ENCODE measurements at regions not wholly inside any gene's neighbourhood (a gene's known extent, or its start where the extent isn't known, plus 50 kb on each side); places are given as distances from the start of the nearest gene placed in this dataset.
A peak's percentile ranks its signal among the peaks of the same experiment; 100 is the strongest.

DNA sequence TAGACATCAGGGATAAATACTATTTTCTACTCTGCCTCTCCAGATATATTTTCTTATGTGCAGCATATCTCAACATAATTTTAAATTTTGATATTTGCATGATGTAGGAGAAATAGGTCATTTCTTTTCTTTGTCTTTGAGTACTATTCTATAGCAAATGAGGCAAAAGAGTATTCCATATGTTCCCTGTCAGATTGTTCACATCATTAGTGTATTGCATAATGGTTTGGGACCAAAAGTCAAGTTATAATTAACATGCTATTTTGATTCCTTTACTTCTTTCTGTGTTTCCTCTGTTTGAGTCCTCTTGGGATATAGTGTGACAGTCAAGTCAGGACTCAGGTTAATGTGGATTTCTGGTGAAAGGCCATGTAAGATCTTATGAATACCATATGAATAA is 864.6 kb upstream of the FBXO33 start:
- TF ChIP-seq, protein P1, sequence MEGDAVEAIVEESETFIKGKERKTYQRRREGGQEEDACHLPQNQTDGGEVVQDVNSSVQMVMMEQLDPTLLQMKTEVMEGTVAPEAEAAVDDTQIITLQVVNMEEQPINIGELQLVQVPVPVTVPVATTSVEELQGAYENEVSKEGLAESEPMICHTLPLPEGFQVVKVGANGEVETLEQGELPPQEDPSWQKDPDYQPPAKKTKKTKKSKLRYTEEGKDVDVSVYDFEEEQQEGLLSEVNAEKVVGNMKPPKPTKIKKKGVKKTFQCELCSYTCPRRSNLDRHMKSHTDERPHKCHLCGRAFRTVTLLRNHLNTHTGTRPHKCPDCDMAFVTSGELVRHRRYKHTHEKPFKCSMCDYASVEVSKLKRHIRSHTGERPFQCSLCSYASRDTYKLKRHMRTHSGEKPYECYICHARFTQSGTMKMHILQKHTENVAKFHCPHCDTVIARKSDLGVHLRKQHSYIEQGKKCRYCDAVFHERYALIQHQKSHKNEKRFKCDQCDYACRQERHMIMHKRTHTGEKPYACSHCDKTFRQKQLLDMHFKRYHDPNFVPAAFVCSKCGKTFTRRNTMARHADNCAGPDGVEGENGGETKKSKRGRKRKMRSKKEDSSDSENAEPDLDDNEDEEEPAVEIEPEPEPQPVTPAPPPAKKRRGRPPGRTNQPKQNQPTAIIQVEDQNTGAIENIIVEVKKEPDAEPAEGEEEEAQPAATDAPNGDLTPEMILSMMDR (conservative IDR thresholded peaks at IDR 0.05): no peak
- no peak for TF ChIP-seq ZFX (IDR thresholded peaks at IDR 0.05)
- H3K27ac ChIP-seq: no peak overlapping the region

DNA sequence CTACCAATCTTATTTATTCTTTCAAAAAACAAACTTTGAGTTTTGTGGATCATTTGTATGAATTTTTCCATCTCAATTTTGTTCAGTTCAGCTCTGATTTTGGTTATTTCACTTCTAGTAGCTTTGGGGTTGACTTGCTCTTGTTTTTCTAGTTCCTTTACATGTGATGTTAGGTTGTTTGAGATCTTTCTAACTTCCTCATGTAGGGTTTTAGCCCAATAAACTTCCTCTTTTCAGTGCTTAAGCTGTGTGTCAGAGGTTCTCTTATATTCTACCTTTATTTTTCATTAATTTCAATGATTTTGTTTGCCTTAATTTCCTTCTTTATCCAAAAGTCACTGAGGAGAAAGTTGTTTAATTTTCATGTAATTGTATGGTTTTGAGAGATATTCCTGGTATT is 860.4 kb upstream of the FBXO33 start:
- no peak overlapping the region for H3K27ac ChIP-seq

DNA sequence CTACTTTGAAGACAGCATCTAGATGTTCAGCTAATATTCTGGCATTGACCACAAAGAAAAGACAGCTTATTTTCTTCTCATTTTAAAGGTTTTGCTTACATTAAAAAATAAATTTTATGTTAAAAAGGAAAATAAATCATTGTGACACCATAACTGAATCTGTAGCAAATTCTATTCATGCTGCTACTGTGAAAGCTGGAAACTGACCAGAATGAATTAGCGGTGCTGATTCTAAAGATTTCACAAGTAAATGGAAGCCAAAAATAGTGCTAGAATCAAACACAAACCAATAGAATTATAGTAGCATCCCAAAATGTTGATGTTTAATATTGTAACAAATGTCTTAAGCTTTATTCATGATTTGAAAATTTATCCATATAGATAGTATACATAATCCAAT is 850.0 kb upstream of the FBXO33 start:
- no peak overlapping the region for H3K27ac ChIP-seq
- TF ChIP-seq, protein P1 (conservative IDR thresholded peaks at IDR 0.05): no peak

More for the DNA sequence above, 860.4 kb upstream of the FBXO33 start:
- no peak for TF ChIP-seq ZFX (IDR thresholded peaks at IDR 0.05)
- TF ChIP-seq, protein P1 (conservative IDR thresholded peaks at IDR 0.05): no peak

DNA sequence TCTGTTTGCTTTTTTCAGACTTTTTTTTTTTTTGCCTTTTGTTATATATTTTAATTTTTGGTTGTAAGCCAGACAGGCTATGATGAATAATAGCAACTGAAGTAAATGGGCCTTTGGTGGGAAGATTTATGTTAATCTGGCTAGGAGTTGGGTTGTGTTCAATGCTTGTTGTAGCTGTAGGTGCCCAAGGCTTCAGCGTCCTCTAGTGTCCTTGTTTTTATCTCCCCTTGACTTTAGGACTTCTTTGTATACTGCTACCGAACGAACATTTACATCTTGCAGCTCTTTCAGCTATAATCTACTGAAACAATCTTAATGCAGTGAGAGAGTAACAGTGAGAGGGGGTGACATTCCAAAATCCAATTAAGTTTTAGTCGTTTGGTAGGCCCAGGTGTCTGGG is 848.4 kb upstream of the FBXO33 start:
- no peak overlapping the region for H3K27ac ChIP-seq
- TF ChIP-seq ZFX (IDR thresholded peaks at IDR 0.05): no peak
- TF ChIP-seq, protein P1 (conservative IDR thresholded peaks at IDR 0.05): peak; percentile 37

DNA sequence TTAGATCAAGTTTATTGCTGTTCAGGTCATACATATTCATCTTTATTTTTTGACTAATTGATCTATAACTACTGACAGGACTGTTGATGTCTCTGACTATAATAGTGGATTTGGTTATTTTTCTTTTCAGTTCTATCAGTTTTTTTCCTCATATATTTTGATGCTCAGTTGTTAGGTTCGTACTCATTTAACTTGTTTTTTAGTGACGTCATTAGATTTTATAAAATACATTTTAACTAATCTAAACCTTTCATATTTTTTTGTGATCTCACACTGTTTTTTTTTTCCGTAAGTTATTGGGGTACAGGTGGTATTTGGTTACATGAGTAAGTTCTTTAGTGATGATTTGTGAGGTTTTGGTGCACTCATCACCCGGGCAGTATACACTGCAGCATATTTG is 841.2 kb upstream of the FBXO33 start:
- H3K27ac ChIP-seq: no peak overlapping the region
- TF ChIP-seq ZFX (IDR thresholded peaks at IDR 0.05): no peak
- TF ChIP-seq, protein P1 (conservative IDR thresholded peaks at IDR 0.05): no peak

DNA sequence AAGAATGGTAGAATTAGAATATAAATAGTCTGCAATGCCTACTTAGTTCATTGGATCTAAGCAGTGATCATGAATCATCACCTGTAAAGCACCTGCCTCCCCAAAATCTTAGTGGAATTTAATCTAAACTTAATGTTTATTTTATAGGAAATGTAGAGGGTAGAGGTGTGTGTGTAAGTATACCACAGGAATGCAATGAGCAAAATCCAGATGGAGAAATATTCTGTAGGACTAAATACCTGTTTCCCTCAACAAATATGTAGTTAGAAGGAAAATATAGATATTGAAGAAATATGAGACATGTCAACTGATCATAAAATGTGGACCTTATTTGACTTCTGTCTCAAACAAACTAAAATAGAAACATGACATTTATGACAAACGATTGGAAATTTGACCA is 839.2 kb upstream of the FBXO33 start:
- TF ChIP-seq, protein P1 (conservative IDR thresholded peaks at IDR 0.05): no peak
- TF ChIP-seq ZFX (IDR thresholded peaks at IDR 0.05): no peak
- H3K27ac ChIP-seq: no peak overlapping the region

DNA sequence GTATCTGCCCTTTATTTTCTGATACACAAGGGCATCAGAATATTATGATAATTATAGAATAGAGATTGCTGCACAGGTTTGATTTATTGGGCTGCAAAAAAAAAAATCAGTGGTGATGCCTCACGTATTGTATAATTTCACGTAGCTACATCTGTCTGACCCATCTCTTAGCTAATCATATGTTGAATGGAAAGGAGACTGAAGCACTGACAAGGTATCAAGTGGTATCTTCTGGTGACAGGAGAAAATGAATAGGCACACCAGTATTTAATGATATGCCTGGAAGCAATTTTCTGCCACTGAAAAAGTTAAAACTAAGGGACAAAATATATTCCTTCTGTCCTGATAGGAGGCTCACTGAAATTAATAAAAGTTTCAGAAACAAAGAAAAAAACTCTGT is 837.2 kb upstream of the FBXO33 start:
- TF ChIP-seq ZFX (IDR thresholded peaks at IDR 0.05): no peak
- TF ChIP-seq, protein P1 (conservative IDR thresholded peaks at IDR 0.05): no peak

More for the DNA sequence above, 837.2 kb upstream of the FBXO33 start:
- H3K27ac ChIP-seq: no peak overlapping the region

All from C4-2B (cell line).